Psoas muscle (tissue), 7 donors: ENCODE measurements at regions not wholly inside any gene's neighbourhood (a gene's known extent, or its start where the extent isn't known, plus 50 kb on each side); places are given as distances from the start of the nearest gene placed in this dataset.

ENCODE experiments used
- ATAC-seq, 4 donors: fragments of 200-7000 bp; cut with Tn5 transposase; one replicate each; pipeline ENCODE4 v1.9.1; 2020; ENCODE audit warnings: moderate library complexity in 3 of 4, mild to moderate bottlenecking in 2 of 4
- DNase-seq, 2 donors: peaks; one replicate each; pipeline ENCODE4 v3.0.0-alpha.2; 2020
- H3K27ac ChIP-seq: fragments of 200-600 bp; one replicate; pipeline ENCODE4 v1.8.0; 2022
- H3K27me3 ChIP-seq, 3 donors: fragments of 200-600 bp in 1 of 3; one replicate each; pipeline versions ENCODE4 v1.6.1 to v1.8.0; 2013 to 2022; ENCODE audit warnings: low read length in 2 of 3, mild to moderate bottlenecking in 2 of 3, moderate library complexity in 1 of 3; ENCODE audit not compliant: insufficient read depth in 3 of 3
- H3K36me3 ChIP-seq, 2 donors: fragments of 200-600 bp in 1 of 2; one replicate each; pipeline versions ENCODE4 v1.6.1 to v1.8.0; 2013 to 2022; ENCODE audit warnings: low read depth in 1 of 2, mild to moderate bottlenecking in 1 of 2, moderate library complexity in 1 of 2; ENCODE audit not compliant: insufficient read depth in 1 of 2
- H3K4me1 ChIP-seq: fragments of 200-600 bp; one replicate; pipeline ENCODE4 v1.8.0; 2022
- H3K4me3 ChIP-seq: fragments of 200-600 bp; one replicate; pipeline ENCODE4 v1.8.0; 2022; ENCODE audit warnings: mild to moderate bottlenecking
- H3K9me3 ChIP-seq: fragments of 200-600 bp; one replicate; pipeline ENCODE4 v1.8.0; 2022
- CTCF ChIP-seq: fragments of 200-600 bp; IDR thresholded peaks from one replicate; pipeline ENCODE4 v1.8.0; 2022; ENCODE audit warnings: antibody characterized with exemption
- WGBS, 3 donors: extraction: QIAGEN DNeasy Blood & Tissue Kit; methylation state at CpG; one replicate each; pipeline versions ENCODE4 v1.1.6 to v1.1.7; 2013; 5-methylcytosine and 5-hydroxymethylcytosine counted together
- intact Hi-C, 2 donors: fragments of 100-400 bp; cut with DNase I; formaldehyde crosslinking; loops; one replicate each; pipeline versions ENCODE4 v1.11.0 to v1.14.2; 2022
- donor health status: healthy with polysubstance abuse.
- donor health status: DM: no; HTN: no; CAD: no; lungs with moderate emphysema.
- donor health status: Bipolar disorder and iron deficiency.
- donor health status: healthy.
- donor health status: DM: yes; HTN: yes; CAD: no.
- donor health status: DM: no; HTN: no; CAD: no.
- donor health status: DM: yes; HTN: yes; CAD: no.

GRCh38 chrX:39137363-39137954 is 336.2 kb downstream of the MID1IP1 start:
- TF ChIP-seq CTCF: no peak
- peaks cover 0 to 10% (median 0%) of the 10 kb centered on the region in 3 donors for H3K27me3 ChIP-seq
- intact Hi-C loops: no loop called here
- H3K9me3 ChIP-seq: no peaks in the 10 kb centered on the region
- WGBS, 3 donors: 56 to 75% (median 59%) methylated on average over 3 of the region's 3 CpGs
- ATAC-seq (no peak), DNase-seq (no peak)
- H3K36me3 ChIP-seq: no peaks in the 10 kb centered on the region
- H3K4me3 ChIP-seq: no peak overlapping the region
- no peaks in the 10 kb centered on the region for H3K4me1 ChIP-seq
- H3K27ac ChIP-seq: no peak overlapping the region

GRCh38 chrX:39140581-39140980 is 339.3 kb downstream of the MID1IP1 start:
- H3K4me1 ChIP-seq: no peaks in the 10 kb centered on the region
- no peak overlapping the region for H3K4me3 ChIP-seq
- WGBS, 3 donors: 35 to 55% (median 42%) methylated on average over 3 of the region's 3 CpGs
- H3K27ac ChIP-seq: no peak overlapping the region
- ATAC-seq (peak; percentile 57 to 95 (median 92)), DNase-seq (peak in 1 of 2 donors; percentile 55)
- H3K9me3 ChIP-seq: no peaks in the 10 kb centered on the region
- intact Hi-C loops: loop anchor here in 1 of 2 donors (10.0 kb wide), 1 partner anchor 386 kb away; no protein-coding TSS in a partner anchor
- H3K27me3 ChIP-seq: peaks cover 0 to 16% (median 0%) of the 10 kb centered on the region in 3 donors
- no peaks in the 10 kb centered on the region for H3K36me3 ChIP-seq
- TF ChIP-seq CTCF: no peak

- Histone ChIP-seq H3K27ac (no peak overlapping the region), H3K36me3 (no peaks in the 10 kb centered on the region), H3K27me3 (peaks cover 0 to 21% (median 0%) of the 10 kb centered on the region in 3 donors), H3K4me1 (no peaks in the 10 kb centered on the region), H3K4me3 (no peak overlapping the region), H3K9me3 (no peaks in the 10 kb centered on the region)
- WGBS, 3 donors: 69 to 87% (median 83%) methylated on average over 3 of the region's 3 CpGs
- ATAC-seq: peak in 2 of 4 donors; percentile 28 to 29
- intact Hi-C loops: loop anchor here in 1 of 2 donors (10.0 kb wide), 1 partner anchor 390 kb away; no protein-coding TSS in a partner anchor
- TF ChIP-seq CTCF: no peak
- DNase-seq: no peak
Measured at GRCh38 chrX:39144323-39144722, 343.1 kb downstream of the MID1IP1 start.

GRCh38 chrX:39144956-39145355 is 343.7 kb downstream of the MID1IP1 start:
- peaks cover 0 to 24% (median 0%) of the 10 kb centered on the region in 3 donors for H3K27me3 ChIP-seq
- TF ChIP-seq CTCF: no peak
- no peak for DNase-seq
- H3K27ac ChIP-seq: no peak overlapping the region
- H3K36me3 ChIP-seq: no peaks in the 10 kb centered on the region
- no peak for ATAC-seq
- 50 to 74% (median 59%) methylated on average over 7 of the region's 7 CpGs for WGBS, 3 donors
- no peaks in the 10 kb centered on the region for H3K4me1 ChIP-seq
- no peaks in the 10 kb centered on the region for H3K9me3 ChIP-seq
- no peak overlapping the region for H3K4me3 ChIP-seq
- intact Hi-C loops: loop anchor here in 1 of 2 donors (10.0 kb wide), 1 partner anchor 390 kb away; no protein-coding TSS in a partner anchor
